ENCODE measurements at regions not wholly inside any gene's neighbourhood (a gene's known extent, or its start where the extent isn't known, plus 50 kb on each side); places are given as distances from the start of the nearest gene placed in this dataset.

DNA sequence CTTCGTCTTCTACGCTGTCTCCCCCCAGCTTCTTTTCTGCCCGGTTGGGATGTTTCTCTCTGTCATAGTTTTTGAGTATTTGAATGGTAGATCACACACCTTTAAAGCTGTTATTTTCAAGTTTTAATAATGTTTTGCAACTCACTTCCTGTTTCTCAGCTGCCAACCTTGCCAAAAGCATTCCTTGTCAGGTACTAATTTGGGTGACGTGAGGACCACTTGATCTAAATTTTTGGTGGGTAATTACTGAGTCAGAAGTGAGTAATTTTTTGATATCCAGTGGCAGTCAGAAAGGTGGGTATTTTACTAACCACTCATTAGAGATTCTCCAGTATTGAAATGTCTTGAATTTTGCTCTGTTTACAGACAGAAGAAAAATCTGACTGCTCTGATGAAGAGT lies 852.4 kb upstream of the FANCL start:
- TF ChIP-seq, protein P1, sequence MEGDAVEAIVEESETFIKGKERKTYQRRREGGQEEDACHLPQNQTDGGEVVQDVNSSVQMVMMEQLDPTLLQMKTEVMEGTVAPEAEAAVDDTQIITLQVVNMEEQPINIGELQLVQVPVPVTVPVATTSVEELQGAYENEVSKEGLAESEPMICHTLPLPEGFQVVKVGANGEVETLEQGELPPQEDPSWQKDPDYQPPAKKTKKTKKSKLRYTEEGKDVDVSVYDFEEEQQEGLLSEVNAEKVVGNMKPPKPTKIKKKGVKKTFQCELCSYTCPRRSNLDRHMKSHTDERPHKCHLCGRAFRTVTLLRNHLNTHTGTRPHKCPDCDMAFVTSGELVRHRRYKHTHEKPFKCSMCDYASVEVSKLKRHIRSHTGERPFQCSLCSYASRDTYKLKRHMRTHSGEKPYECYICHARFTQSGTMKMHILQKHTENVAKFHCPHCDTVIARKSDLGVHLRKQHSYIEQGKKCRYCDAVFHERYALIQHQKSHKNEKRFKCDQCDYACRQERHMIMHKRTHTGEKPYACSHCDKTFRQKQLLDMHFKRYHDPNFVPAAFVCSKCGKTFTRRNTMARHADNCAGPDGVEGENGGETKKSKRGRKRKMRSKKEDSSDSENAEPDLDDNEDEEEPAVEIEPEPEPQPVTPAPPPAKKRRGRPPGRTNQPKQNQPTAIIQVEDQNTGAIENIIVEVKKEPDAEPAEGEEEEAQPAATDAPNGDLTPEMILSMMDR (IDR thresholded peaks at IDR 0.05; ENCODE audit: low read depth, low read length): no peak
- no peak overlapping the region for H3K4me3 ChIP-seq (ENCODE audit: low read depth, low read length)

GRCh38 chr2:59084326-59084725 lies 843.2 kb upstream of the FANCL start:
- TF ChIP-seq, protein P1 (IDR thresholded peaks at IDR 0.05; ENCODE audit: low read depth, low read length): no peak

GRCh38 chr2:59083075-59083828 lies 842.1 kb upstream of the FANCL start:
- no peak overlapping the region for H3K4me3 ChIP-seq (ENCODE audit: low read depth, low read length)
- TF ChIP-seq, protein P1 (IDR thresholded peaks at IDR 0.05; ENCODE audit: low read depth, low read length): no peak

More at GRCh38 chr2:59084326-59084725, 843.2 kb upstream of the FANCL start:
- H3K4me3 ChIP-seq (ENCODE audit: low read depth, low read length): no peak overlapping the region

- H3K4me3 ChIP-seq (ENCODE audit: low read depth, low read length): no peak overlapping the region
- TF ChIP-seq, protein P1 (IDR thresholded peaks at IDR 0.05; ENCODE audit: low read depth, low read length): no peak
These were observed 841.5 kb upstream of the FANCL start for GRCh38 chr2:59082657-59083056.

- TF ChIP-seq, protein P1 (IDR thresholded peaks at IDR 0.05; ENCODE audit: low read depth, low read length): no peak
- no peak overlapping the region for H3K4me3 ChIP-seq (ENCODE audit: low read depth, low read length)
These were observed 839.5 kb upstream of the FANCL start for GRCh38 chr2:59080451-59081181.

- no peak overlapping the region for H3K4me3 ChIP-seq (ENCODE audit: low read depth, low read length)
- TF ChIP-seq, protein P1 (IDR thresholded peaks at IDR 0.05; ENCODE audit: low read depth, low read length): no peak
These were observed 836.9 kb upstream of the FANCL start for GRCh38 chr2:59077981-59078531.

Data from WI38 (cell line).